ENCODE measurements at regions not wholly inside any gene's neighbourhood (a gene's known extent, or its start where the extent isn't known, plus 50 kb on each side); places are given as distances from the start of the nearest gene placed in this dataset.
"Not testable (repeated sequence)": the region's sequence is repeated elsewhere in the genome, so short reads cannot be mapped to it uniquely, and the experiment has no call there.

GRCh38 chr18:1544016-1544415 lies 639.3 kb downstream of the ADCYAP1 start (continued):
- no peak for TF ChIP-seq CHD2 (IDR thresholded peaks at IDR 0.05; ENCODE audit: low read length, partially characterized antibody)
- no peak for TF ChIP-seq RCOR1 (IDR thresholded peaks at IDR 0.05; ENCODE audit: low read length)
- TF ChIP-seq TAF1 (IDR thresholded peaks at IDR 0.05; ENCODE audit: borderline replicate concordance, low read depth, low read length), result no peak
- TF ChIP-seq, protein P1, sequence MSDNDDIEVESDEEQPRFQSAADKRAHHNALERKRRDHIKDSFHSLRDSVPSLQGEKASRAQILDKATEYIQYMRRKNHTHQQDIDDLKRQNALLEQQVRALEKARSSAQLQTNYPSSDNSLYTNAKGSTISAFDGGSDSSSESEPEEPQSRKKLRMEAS (IDR thresholded peaks at IDR 0.05; ENCODE audit: low read depth), result no peak
- no peak for TF ChIP-seq ELF1 (IDR thresholded peaks at IDR 0.05)
- no peak for TF ChIP-seq USF2 (IDR thresholded peaks at IDR 0.05; ENCODE audit: borderline replicate concordance, low read depth, low read length)

GRCh38 chr18:1557711-1558110 lies 653.0 kb downstream of the ADCYAP1 start:
- DNase-seq; H3K27ac ChIP-seq (ENCODE audit: low read depth in 2 of 2, low read length in 1 of 2); H3K9me3 ChIP-seq; H3K79me2 ChIP-seq (ENCODE audit: insufficient read depth); H3K9me2 ChIP-seq; H3K4me1 ChIP-seq (ENCODE audit: control insufficient read depth in 1 of 2, insufficient read depth in 2 of 2, low read depth in 1 of 2, low read length in 1 of 2); H3K4me3 ChIP-seq (ENCODE audit: low read depth in 2 of 2, low read length in 1 of 2); H3F3A ChIP-seq (replicated peaks; ENCODE audit: insufficient read depth); H3K27me3 ChIP-seq (ENCODE audit: insufficient read depth); H3K4me2 ChIP-seq; H3K36me3 ChIP-seq (replicated peaks in 1 of 2; ENCODE audit: control insufficient read depth in 1 of 2, insufficient read depth in 2 of 2, low read length in 1 of 2); H4K20me1 ChIP-seq (ENCODE audit: insufficient read depth); H2AFZ ChIP-seq (ENCODE audit: low read depth); POLR2A ChIA-PET; CTCF ChIA-PET; H3K9ac ChIP-seq: not testable (repeated sequence)
- 0% methylated on average over 1 of the region's 1 CpG for WGBS (ENCODE audit: low lambda C conversion rate)

- H2AFZ ChIP-seq (ENCODE audit: low read depth), result no peak overlapping the region
- 12% methylated on average over 3 of the region's 3 CpGs for whole genome bisulfite sequencing (ENCODE audit: low lambda C conversion rate)
- H3K9me2 ChIP-seq, result no peaks in the 10 kb centered on the region
- no peaks in the 10 kb centered on the region for H3K79me2 ChIP-seq (ENCODE audit: insufficient read depth)
- DNase-seq, result no peak
- no peaks in the 10 kb centered on the region for H4K20me1 ChIP-seq (ENCODE audit: insufficient read depth)
- H3K27ac ChIP-seq (ENCODE audit: low read depth in 2 of 2, low read length in 1 of 2), result no peak overlapping the region
- no peaks in the 10 kb centered on the region for H3K27me3 ChIP-seq (ENCODE audit: insufficient read depth)
- no peaks in the 10 kb centered on the region for H3K36me3 ChIP-seq (replicated peaks in 1 of 2; ENCODE audit: control insufficient read depth in 1 of 2, insufficient read depth in 2 of 2, low read length in 1 of 2)
- H3K4me3 ChIP-seq (ENCODE audit: low read depth in 2 of 2, low read length in 1 of 2), result no peak overlapping the region
- H3K4me1 ChIP-seq (ENCODE audit: control insufficient read depth in 1 of 2, insufficient read depth in 2 of 2, low read depth in 1 of 2, low read length in 1 of 2), result no peaks in the 10 kb centered on the region
- H3K9me3 ChIP-seq, result no peaks in the 10 kb centered on the region
- ChIA-PET CTCF (interaction anchor here (1.1 to 1.3 kb wide), 2 partner anchors 15 to 27 kb away, joined by 3 to 4 read pairs; no protein-coding TSS in a partner anchor), POLR2A (no interaction called here)
- no peak overlapping the region for H3K9ac ChIP-seq
- H3F3A ChIP-seq (replicated peaks; ENCODE audit: insufficient read depth), result no peaks in the 10 kb centered on the region
- no peak overlapping the region for H3K4me2 ChIP-seq
- TF ChIP-seq CHD2 (IDR thresholded peaks at IDR 0.05; ENCODE audit: low read length, partially characterized antibody), result no peak
- no peak for TF ChIP-seq MEF2A (IDR thresholded peaks at IDR 0.05; ENCODE audit: borderline replicate concordance, low read depth)
- no peak for TF ChIP-seq ZBTB33 (IDR thresholded peaks at IDR 0.05; ENCODE audit: borderline replicate concordance, low read depth)
- TF ChIP-seq TEAD4 (IDR thresholded peaks at IDR 0.05; ENCODE audit: borderline replicate concordance, insufficient read depth), result no peak
- TF ChIP-seq NRF1 (IDR thresholded peaks at IDR 0.05; ENCODE audit: low read depth, low read length), result no peak
- no peak for TF ChIP-seq SIN3A (IDR thresholded peaks at IDR 0.05; ENCODE audit: borderline replicate concordance, low read depth, low read length)
- TF ChIP-seq, protein P2, sequence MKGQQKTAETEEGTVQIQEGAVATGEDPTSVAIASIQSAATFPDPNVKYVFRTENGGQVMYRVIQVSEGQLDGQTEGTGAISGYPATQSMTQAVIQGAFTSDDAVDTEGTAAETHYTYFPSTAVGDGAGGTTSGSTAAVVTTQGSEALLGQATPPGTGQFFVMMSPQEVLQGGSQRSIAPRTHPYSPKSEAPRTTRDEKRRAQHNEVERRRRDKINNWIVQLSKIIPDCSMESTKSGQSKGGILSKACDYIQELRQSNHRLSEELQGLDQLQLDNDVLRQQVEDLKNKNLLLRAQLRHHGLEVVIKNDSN (IDR thresholded peaks at IDR 0.05; ENCODE audit: borderline replicate concordance, low read depth), result no peak
- no peak for TF ChIP-seq SMC3 (IDR thresholded peaks at IDR 0.05; ENCODE audit: low read depth, low read length)
- TF ChIP-seq FOXJ3 (CRISPR knock-in tag; IDR thresholded peaks at IDR 0.05), result no peak
- no peak for TF ChIP-seq JUND (IDR thresholded peaks at IDR 0.05)
- no peak for TF ChIP-seq CTCF (IDR thresholded peaks at IDR 0.05)
- TF ChIP-seq TCF12 (IDR thresholded peaks at IDR 0.05), result no peak
- TF ChIP-seq EZH2phosphoT487 (IDR thresholded peaks at IDR 0.05; ENCODE audit: borderline replicate concordance, low read depth), result no peak
These were observed 654.9 kb downstream of the ADCYAP1 start for GRCh38 chr18:1559563-1559962.

All from SK-N-SH (cell line).